ENCODE measurements at regions not wholly inside any gene's neighbourhood (a gene's known extent, or its start where the extent isn't known, plus 50 kb on each side); places are given as distances from the start of the nearest gene placed in this dataset.
A peak's percentile ranks its signal among the peaks of the same experiment; 100 is the strongest.

DNA sequence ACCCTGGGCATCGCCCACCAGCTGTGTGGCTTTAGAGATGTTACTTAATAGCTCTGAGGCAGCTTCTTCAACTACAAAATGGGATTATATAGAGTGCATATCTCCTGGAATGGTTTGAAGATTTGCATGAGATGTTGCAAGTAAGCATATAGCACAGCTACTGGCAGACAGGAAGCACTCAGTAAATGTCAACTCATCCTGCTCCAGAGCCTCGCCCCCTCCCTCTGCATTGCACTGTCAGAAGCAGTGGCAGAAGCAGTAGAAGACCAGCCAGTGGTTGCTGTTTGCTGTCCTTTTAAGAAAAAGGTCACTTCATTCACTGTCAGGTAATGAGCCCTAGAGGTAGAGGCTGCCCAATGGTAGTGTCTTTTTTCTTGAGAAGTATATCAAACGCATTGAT lies 180.0 kb upstream of the GHITM start:
- DNase-seq: no peak

GRCh38 chr10:83960125-83960524 lies 179.2 kb upstream of the GHITM start:
- H3K27me3 ChIP-seq (ENCODE audit: insufficient read depth, low read depth, severe bottlenecking): no peaks in the 10 kb centered on the region
- no peaks in the 10 kb centered on the region for H3K36me3 ChIP-seq
- no peak for DNase-seq
- TF ChIP-seq CTCF (IDR thresholded peaks at IDR 0.05; ENCODE audit: low read depth, low read length): no peak
- H3K27ac ChIP-seq: no peak overlapping the region
- no peaks in the 10 kb centered on the region for H3K9me3 ChIP-seq (ENCODE audit: severe bottlenecking)
- H3K4me3 ChIP-seq (ENCODE audit: low read depth, low read length): no peak overlapping the region

More for the DNA sequence above, 180.0 kb upstream of the GHITM start:
- Histone ChIP-seq H3K36me3 (no peaks in the 10 kb centered on the region), H3K27ac (no peak overlapping the region), H3K4me3 (ENCODE audit: low read depth, low read length) (no peak overlapping the region), H3K27me3 (ENCODE audit: insufficient read depth, low read depth, severe bottlenecking) (no peaks in the 10 kb centered on the region), H3K9me3 (ENCODE audit: severe bottlenecking) (no peaks in the 10 kb centered on the region)
- TF ChIP-seq CTCF (IDR thresholded peaks at IDR 0.05; ENCODE audit: low read depth, low read length): no peak

DNA sequence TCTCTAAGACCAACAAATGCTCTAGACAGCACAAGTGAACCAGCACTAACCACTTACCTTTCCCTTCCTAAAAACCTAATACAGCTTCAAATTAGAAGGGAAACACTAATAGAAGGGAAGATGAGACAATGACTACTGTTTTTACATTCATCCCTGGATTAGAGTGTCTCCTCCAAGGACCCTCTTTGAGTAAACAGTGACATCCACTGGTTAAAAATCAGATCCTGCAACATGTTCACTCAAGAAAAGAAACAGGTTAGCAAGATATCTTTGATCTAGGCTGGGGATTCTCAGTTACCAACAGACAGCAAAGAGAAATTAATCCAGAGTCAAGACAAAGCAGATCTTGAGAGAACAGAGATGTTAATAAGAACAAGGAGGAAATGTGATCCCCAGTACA lies 177.7 kb upstream of the GHITM start:
- Histone ChIP-seq H3K4me3 (ENCODE audit: low read depth, low read length) (no peak overlapping the region), H3K27ac (no peak overlapping the region), H3K36me3 (no peaks in the 10 kb centered on the region), H3K27me3 (ENCODE audit: insufficient read depth, low read depth, severe bottlenecking) (no peaks in the 10 kb centered on the region), H3K9me3 (ENCODE audit: severe bottlenecking) (no peaks in the 10 kb centered on the region)
- peak; percentile 39; the same call in 1 of the 2 replicates for TF ChIP-seq CTCF (IDR thresholded peaks at IDR 0.05; ENCODE audit: low read depth, low read length)
- DNase-seq: no peak

DNA sequence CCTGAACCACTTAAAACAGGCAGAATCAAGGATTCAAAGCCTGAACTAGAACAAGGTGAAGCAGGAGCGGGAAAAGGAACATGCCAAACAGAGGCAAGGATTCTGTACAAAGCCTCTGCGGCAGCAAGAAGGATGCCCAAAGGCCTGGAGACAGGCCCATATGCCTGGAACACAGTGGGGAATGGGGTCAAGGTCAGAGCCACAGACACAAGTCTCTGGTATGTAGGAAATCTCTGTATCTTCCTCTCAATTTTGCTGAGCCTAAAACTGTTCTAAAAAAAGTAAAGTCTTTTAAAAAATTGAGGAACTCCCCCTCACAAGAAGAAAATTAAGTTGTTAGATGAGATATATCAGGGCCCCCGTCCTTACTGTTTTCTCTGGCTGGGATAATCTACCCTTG lies 175.9 kb upstream of the GHITM start:
- no peaks in the 10 kb centered on the region for H3K9me3 ChIP-seq (ENCODE audit: severe bottlenecking)
- H3K4me3 ChIP-seq (ENCODE audit: low read depth, low read length): no peak overlapping the region
- H3K27me3 ChIP-seq (ENCODE audit: insufficient read depth, low read depth, severe bottlenecking): no peaks in the 10 kb centered on the region
- H3K27ac ChIP-seq: no peak overlapping the region
- no peak for DNase-seq
- H3K36me3 ChIP-seq: no peaks in the 10 kb centered on the region
- no peak for TF ChIP-seq CTCF (IDR thresholded peaks at IDR 0.05; ENCODE audit: low read depth, low read length)

- Histone ChIP-seq H3K9me3 (ENCODE audit: severe bottlenecking) (no peaks in the 10 kb centered on the region), H3K27me3 (ENCODE audit: insufficient read depth, low read depth, severe bottlenecking) (no peaks in the 10 kb centered on the region), H3K36me3 (no peaks in the 10 kb centered on the region), H3K4me3 (ENCODE audit: low read depth, low read length) (no peak overlapping the region), H3K27ac (no peak overlapping the region)
- no peak for DNase-seq
- TF ChIP-seq CTCF (IDR thresholded peaks at IDR 0.05; ENCODE audit: low read depth, low read length): peak; percentile 45; the same call in 1 of the 2 replicates
Measured at GRCh38 chr10:83965473-83965872, 173.8 kb upstream of the GHITM start.

GRCh38 chr10:83968052-83968451 lies 171.3 kb upstream of the GHITM start:
- DNase-seq: no peak

More at GRCh38 chr10:83968052-83968451, 171.3 kb upstream of the GHITM start:
- Histone ChIP-seq H3K27ac (no peak overlapping the region), H3K36me3 (no peaks in the 10 kb centered on the region), H3K27me3 (ENCODE audit: insufficient read depth, low read depth, severe bottlenecking) (no peaks in the 10 kb centered on the region), H3K4me3 (ENCODE audit: low read depth, low read length) (no peak overlapping the region), H3K9me3 (ENCODE audit: severe bottlenecking) (no peaks in the 10 kb centered on the region)
- no peak for TF ChIP-seq CTCF (IDR thresholded peaks at IDR 0.05; ENCODE audit: low read depth, low read length)
